ENCODE measurements at regions not wholly inside any gene's neighbourhood (a gene's known extent, or its start where the extent isn't known, plus 50 kb on each side); places are given as distances from the start of the nearest gene placed in this dataset.

GRCh38 chr10:3404381-3404780, 231.8 kb upstream of the PITRM1 start:
- TF ChIP-seq CTCF (conservative IDR thresholded peaks at IDR 0.05 in 1 of 2, IDR thresholded peaks at IDR 0.05 in 1 of 2; ENCODE audit: low read depth in 1 of 2, low read length in 2 of 2) (no peak), EZH2 (IDR thresholded peaks at IDR 0.05; ENCODE audit: low read length, missing control alignments) (no peak)
